Gastrocnemius medialis (tissue), 4 donors: ENCODE measurements at regions not wholly inside any gene's neighbourhood (a gene's known extent, or its start where the extent isn't known, plus 50 kb on each side); places are given as distances from the start of the nearest gene placed in this dataset.

Experiments
- ATAC-seq, 2 donors: fragments of 150-250 bp; one replicate each; pipeline ENCODE4 v1.9.1; 2016
- DNase-seq, 2 donors: peaks; one replicate each; pipeline ENCODE4 v3.0.0-alpha.2; 2019
- H3K27ac ChIP-seq, 4 donors: fragments of 200-600 bp; sonication (generic); 1 replicate in 1 of 4; 2 replicates in 3 of 4; pipeline ENCODE4 v1.5.1; 2016 to 2018; ENCODE audit warnings: mild to moderate bottlenecking in 2 of 4, moderate library complexity in 1 of 4
- H3K27me3 ChIP-seq, 3 donors: fragments of 200-600 bp; sonication (generic) in 2 of 3; 1 replicate in 1 of 3; 2 replicates in 2 of 3; pipeline versions ENCODE4 v1.5.1 to v1.6.0; 2016 to 2019; ENCODE audit warnings: mild to moderate bottlenecking in 1 of 3, moderate library complexity in 1 of 3
- H3K36me3 ChIP-seq, 2 donors: fragments of 200-600 bp; sonication (generic) in 1 of 2; one replicate each; pipeline ENCODE4 v1.5.1; 2017 to 2018
- H3K4me1 ChIP-seq, 2 donors: fragments of 200-600 bp; sonication (generic) in 1 of 2; one replicate each; pipeline ENCODE4 v1.5.1; 2016 to 2017; ENCODE audit warnings: mild to moderate bottlenecking in 2 of 2
- H3K4me3 ChIP-seq, 4 donors: fragments of 200-600 bp; sonication (generic) in 3 of 4; 1 replicate in 1 of 4; 2 replicates in 3 of 4; pipeline ENCODE4 v1.5.1; 2016 to 2019; ENCODE audit warnings: mild to moderate bottlenecking in 2 of 4
- H3K9me3 ChIP-seq, 3 donors: fragments of 200-600 bp; sonication (generic) in 2 of 3; 1 replicate in 1 of 3; 2 replicates in 2 of 3; pipeline ENCODE4 v1.5.1; 2016 to 2019
- CTCF ChIP-seq, 5 experiments: fragments of 450-650 bp in 3 of 5; fragments of 200-600 bp in 2 of 5; sonication (generic) in 2 of 5; IDR thresholded peaks in 4 of 5; conservative IDR thresholded peaks in 1 of 5; 1 replicate in 4 of 5; 2 replicates in 1 of 5; pipeline ENCODE4 v1.5.1; 2016 to 2019; ENCODE audit warnings: antibody characterized with exemption in 5 of 5, mild to moderate bottlenecking in 3 of 5, moderate library complexity in 3 of 5
- POLR2A ChIP-seq, 2 donors: fragments of 450-650 bp; IDR thresholded peaks; one replicate each; pipeline ENCODE4 v1.6.1; 2017; ENCODE audit warnings: antibody characterized with exemption in 2 of 2, mild to moderate bottlenecking in 2 of 2, moderate library complexity in 2 of 2
- in situ Hi-C, 4 donors: fragments of 200-750 bp; cut with MboI; loops; one replicate each; pipeline versions ENCODE4 v1.15.0 to v1.8.0; 2017; ENCODE audit warnings: low sequenced_read_pairs in 4 of 4
- intact Hi-C: fragments of 100-400 bp; cut with DNase I; formaldehyde crosslinking; loops from one replicate; pipeline ENCODE4 v1.15.1; 2023; ENCODE audit warnings: low total_unique reads

GRCh38 chr7:94087664-94088352 is 83.7 kb upstream of the BET1 start:
- no peak for DNase-seq
- Histone ChIP-seq H3K27me3 (no peaks in the 10 kb centered on the region), H3K27ac (no peak overlapping the region), H3K4me1 (peaks cover 0 to 4% of the 10 kb centered on the region in 2 donors), H3K36me3 (no peaks in the 10 kb centered on the region), H3K9me3 (no peaks in the 10 kb centered on the region), H3K4me3 (peak overlapping the region in 3 of 4 donors; percentile 14 to 27 (median 16))
- TF ChIP-seq CTCF (IDR thresholded peaks at IDR 0.05 in 4 of 5, conservative IDR thresholded peaks at IDR 0.05 in 1 of 5) (peak in 4 of 5 experiments; percentile 33 to 68 (median 55)), POLR2A (IDR thresholded peaks at IDR 0.05) (no peak)
- intact Hi-C loops: loop anchor here (5.0 kb wide), 1 partner anchor 186 kb away; no protein-coding TSS in a partner anchor
- ATAC-seq: peak in 1 of 2 donors; percentile 55
- in situ Hi-C loops: loop anchor here in 3 of 4 donors (10.0 to 25.0 kb wide), 2 partner anchors 183 to 201 kb away; partner anchors contain the start of genes TFPI2 (in 2 of the 3) and GNGT1 (in 1 of the 3)

- no peaks in the 10 kb centered on the region for H3K27me3 ChIP-seq
- H3K27ac ChIP-seq: no peak overlapping the region
- no peaks in the 10 kb centered on the region for H3K36me3 ChIP-seq
- H3K9me3 ChIP-seq: no peaks in the 10 kb centered on the region
- ATAC-seq: no peak
- DNase-seq: no peak
- intact Hi-C loops: loop anchor here (5.0 kb wide), 1 partner anchor 186 kb away; no protein-coding TSS in a partner anchor
- TF ChIP-seq POLR2A (IDR thresholded peaks at IDR 0.05) (no peak), CTCF (IDR thresholded peaks at IDR 0.05 in 4 of 5, conservative IDR thresholded peaks at IDR 0.05 in 1 of 5) (no peak)
- peaks cover 0 to 4% of the 10 kb centered on the region in 2 donors for H3K4me1 ChIP-seq
- H3K4me3 ChIP-seq: no peak overlapping the region
- in situ Hi-C loops: loop anchor here in 3 of 4 donors (10.0 to 25.0 kb wide), 2 partner anchors 184 to 201 kb away; partner anchors contain the start of genes TFPI2 (in 2 of the 3) and GNGT1 (in 1 of the 3)
These were observed 84.4 kb upstream of the BET1 start for GRCh38 chr7:94088560-94088959.

GRCh38 chr7:94089806-94090205 is 85.7 kb upstream of the BET1 start:
- in situ Hi-C loops: loop anchor here in 3 of 4 donors (10.0 to 25.0 kb wide), 2 partner anchors 185 to 203 kb away; partner anchors contain the start of genes TFPI2 (in 2 of the 3) and GNGT1 (in 1 of the 3)
- DNase-seq (no peak), ATAC-seq (no peak)
- Histone ChIP-seq H3K27ac (no peak overlapping the region), H3K4me1 (peaks cover 0 to 4% of the 10 kb centered on the region in 2 donors), H3K9me3 (no peaks in the 10 kb centered on the region), H3K27me3 (no peaks in the 10 kb centered on the region), H3K36me3 (no peaks in the 10 kb centered on the region), H3K4me3 (no peak overlapping the region)
- TF ChIP-seq POLR2A (IDR thresholded peaks at IDR 0.05) (no peak), CTCF (IDR thresholded peaks at IDR 0.05 in 4 of 5, conservative IDR thresholded peaks at IDR 0.05 in 1 of 5) (no peak)
- intact Hi-C loops: loop anchor here (5.0 kb wide), 1 partner anchor 188 kb away; no protein-coding TSS in a partner anchor

DNA sequence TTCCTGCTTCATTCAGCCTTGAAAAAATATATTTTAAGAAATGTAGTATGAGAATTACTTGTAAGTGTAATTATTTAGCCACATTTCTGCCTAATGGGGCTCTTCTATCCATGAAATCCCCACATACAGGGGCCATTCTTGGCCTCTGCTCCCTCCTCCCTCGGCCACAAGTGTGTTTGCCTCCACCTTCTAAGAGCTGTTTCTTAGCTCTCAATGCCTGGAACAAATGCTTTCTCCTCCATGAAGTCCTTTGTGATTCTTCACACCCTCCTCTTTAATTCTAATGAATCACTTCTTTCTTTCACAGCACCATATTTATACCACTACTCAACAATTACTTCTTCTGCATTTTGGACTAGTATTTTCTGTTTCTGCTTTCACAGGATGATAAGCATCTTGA is 88.8 kb upstream of the BET1 start:
- Histone ChIP-seq H3K36me3 (no peaks in the 10 kb centered on the region), H3K27ac (no peak overlapping the region), H3K4me3 (no peak overlapping the region), H3K27me3 (no peaks in the 10 kb centered on the region), H3K9me3 (no peaks in the 10 kb centered on the region), H3K4me1 (no peaks in the 10 kb centered on the region)
- no peak for ATAC-seq
- in situ Hi-C loops (loop anchor here in 2 of 4 donors (25.0 kb wide), 1 partner anchor 206 kb away; the partner anchor contains the start of gene TFPI2 (in 2 of the 2)), intact Hi-C loops (no loop called here)
- no peak for TF ChIP-seq POLR2A (IDR thresholded peaks at IDR 0.05)
- no peak for TF ChIP-seq CTCF (IDR thresholded peaks at IDR 0.05 in 4 of 5, conservative IDR thresholded peaks at IDR 0.05 in 1 of 5)
- DNase-seq: no peak
